ENCODE measurements at regions not wholly inside any gene's neighbourhood (a gene's known extent, or its start where the extent isn't known, plus 50 kb on each side); places are given as distances from the start of the nearest gene placed in this dataset.
"Not testable (repeated sequence)": the region's sequence is repeated elsewhere in the genome, so short reads cannot be mapped to it uniquely, and the experiment has no call there.

DNA sequence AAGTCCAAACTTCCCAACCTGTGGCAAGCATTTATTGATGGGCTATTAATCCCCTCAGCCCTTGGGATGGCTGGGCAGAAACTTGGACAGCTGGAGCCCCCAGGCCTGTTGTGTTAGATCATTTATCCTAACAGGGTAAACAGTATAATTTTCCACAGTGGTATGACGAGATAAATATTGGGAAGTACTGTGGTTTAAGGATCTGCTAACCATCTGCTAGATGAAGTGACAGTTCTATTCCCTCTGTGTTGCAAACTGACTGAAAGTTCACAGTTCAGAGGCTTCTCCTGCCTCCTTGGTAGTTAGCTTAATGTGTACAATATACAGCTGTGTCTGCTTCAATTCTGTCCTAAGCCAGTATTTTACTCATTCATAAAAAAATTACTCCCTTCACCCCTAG, 127.5 kb upstream of the CHODL start:
- in situ Hi-C loops (cut with MboI; ENCODE audit: low sequenced_read_pairs): no loop called here

DNA sequence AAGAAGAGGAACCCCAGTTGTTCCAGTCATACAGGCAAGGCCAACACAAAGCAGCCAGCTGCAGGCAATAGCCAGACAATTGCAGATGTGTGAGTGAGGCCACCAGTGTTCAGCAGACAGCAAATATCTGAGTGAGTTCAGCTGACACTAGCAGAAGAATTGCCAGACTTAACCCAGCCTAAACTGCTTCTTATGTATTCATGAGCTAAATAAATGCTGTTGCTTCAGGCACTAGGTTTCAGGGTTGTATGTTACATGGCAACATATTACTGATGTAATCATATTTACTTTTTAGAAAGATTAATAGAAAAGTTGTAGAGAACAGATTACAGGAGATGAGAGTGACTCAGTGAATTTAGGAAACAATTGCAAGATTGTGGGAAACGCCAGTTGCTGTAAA, 129.8 kb upstream of the CHODL start:
- in situ Hi-C loops (cut with MboI; ENCODE audit: low sequenced_read_pairs): no loop called here

DNA sequence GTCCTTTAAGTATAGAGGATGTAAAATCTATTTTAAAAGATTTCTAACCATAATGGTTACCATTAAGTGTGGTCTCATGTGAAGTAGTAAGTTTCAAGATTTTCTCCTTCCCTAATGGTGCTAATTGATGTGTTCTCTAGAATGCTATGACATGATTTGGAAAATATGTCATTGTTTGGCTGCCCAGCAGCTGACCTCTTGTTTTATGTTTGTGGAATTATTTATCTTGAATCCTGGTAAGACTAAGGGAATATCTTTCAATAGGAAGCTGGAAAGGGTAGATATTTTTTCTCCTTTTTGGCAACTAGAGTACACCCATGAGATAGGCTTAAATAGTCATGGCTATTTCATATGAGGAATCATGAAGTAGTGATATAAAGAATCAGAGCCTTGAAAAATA, 139.8 kb upstream of the CHODL start:
- in situ Hi-C loops (cut with MboI; ENCODE audit: low sequenced_read_pairs): no loop called here

DNA sequence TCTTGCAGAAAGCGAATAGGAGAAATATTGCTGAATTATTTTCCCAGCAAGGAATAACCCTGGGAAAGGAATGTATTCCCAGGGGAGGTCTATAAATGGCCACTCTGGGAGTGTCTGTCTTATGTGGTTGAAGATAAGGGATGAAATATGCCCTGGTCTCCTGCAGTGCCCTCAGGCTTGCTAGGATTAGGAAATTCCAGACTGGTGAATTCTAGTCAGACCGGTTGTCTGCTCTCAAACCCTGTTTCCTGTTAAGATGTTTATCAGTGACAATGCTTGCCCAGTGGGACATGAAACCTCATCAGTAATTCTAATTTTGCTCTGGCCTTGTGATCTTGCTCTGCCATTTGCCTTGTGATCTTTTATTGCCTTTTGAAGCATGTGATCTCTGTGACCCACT, 148.2 kb upstream of the CHODL start:
- in situ Hi-C loops (cut with MboI; ENCODE audit: low sequenced_read_pairs): not testable (repeated sequence)

DNA sequence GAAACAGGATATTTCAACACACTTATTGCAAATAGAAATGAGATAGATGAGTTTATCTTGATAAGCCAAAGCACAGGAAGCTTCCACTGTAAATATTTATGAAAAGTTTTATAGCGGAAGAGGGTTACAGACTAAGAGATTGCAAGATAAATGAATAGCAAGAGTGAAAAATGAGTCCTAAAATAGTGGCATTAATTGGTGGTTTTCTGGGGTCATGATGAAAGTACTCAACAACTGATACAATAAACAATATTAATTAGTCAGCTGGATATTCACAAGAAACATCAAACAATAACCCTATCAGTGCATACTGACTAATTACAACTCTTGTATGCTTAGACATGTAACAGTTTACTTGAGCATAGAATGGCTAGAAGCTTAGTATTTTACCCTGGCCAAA, 154.8 kb upstream of the CHODL start:
- in situ Hi-C loops (cut with MboI; ENCODE audit: low sequenced_read_pairs): no loop called here

DNA sequence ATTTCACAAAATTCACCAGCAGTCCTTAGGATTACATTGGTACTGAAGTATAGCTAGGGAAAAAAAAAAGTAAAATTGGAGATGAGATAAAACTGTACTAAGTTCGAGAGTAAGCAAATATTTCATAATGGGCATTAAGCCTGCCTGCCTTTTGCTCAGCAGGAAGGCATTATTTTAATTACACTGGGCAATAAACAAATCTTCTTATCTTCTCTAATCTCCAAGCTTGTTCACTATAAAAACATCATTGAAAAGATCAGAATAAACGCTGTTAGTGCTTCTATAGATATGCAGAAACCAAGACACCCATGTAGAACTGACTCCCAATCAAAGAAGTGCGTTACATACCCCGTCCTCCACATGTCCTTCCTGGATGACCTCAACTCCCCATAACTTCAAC, 174.2 kb upstream of the CHODL start:
- in situ Hi-C loops (cut with MboI; ENCODE audit: low sequenced_read_pairs): no loop called here

DNA sequence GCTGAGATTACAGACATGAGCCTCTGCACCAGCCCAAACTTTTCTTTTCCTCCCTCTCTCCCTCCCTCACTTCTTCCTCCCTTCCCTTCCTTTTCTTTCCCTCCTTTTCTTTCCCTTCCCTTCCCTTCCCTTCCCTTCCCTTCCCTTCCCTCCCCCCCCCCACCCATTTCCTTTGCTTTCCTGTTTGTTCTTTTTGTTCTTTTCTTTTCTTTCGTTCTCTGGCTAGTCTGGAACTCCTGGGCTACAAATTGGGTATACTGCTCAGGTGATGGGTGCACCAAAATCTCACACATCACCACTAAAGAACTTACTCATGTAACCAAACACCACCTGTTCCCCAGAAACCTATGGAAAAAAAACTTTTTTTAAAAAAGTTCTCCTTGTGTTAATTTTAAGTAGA, 174.8 kb upstream of the CHODL start:
- in situ Hi-C loops (cut with MboI; ENCODE audit: low sequenced_read_pairs): no loop called here

DNA sequence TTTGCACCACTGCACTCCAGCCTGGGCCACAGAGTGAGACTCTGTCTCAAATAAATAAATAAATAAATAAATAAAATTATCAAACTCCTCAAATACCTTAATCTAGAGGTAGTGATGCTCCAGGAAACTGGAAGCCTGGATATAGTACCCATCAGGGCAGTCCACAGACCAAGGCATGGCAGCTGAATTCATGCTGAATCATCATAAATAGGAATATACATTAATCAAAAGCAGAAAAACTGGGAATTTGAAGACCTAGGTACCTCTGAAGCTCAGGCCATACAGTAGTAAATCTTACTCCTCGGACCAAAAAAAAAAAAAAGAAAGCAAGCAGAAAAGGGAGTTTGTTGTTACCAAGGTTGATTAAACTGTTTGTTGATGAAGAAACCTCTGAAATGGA, 184.2 kb upstream of the CHODL start:
- in situ Hi-C loops (cut with MboI; ENCODE audit: low sequenced_read_pairs): no loop called here

DNA sequence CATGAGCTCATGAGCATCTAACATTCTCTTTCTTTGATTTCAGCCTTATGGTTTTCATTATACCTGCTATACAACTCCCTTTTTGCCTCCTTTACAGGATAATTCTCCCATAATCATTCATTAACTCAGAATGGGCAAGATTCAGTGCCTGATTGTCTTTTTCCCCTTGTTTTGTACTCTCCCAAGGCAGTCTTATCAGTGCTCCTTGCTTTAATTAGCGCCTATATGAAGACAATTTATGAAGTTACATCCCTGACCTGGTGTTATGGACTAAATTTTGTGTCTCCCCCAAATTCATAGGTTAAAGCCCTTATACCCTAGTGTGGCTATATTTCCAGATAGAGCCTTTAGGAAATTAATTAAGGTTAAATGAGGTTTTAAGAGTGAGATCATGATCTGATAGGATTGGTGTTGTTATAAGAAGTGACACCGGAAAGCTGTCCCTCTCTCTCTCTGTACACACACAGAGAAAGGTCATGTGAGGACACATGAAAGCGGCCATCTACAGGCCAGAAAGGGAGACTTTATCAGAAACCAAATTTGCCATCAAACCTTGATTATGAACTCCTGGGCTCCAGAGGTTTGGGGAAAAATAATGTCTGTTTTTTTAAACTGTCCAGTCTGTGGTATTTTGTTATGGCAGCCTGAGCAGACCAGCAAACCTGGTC, 185.8 kb upstream of the CHODL start:
- in situ Hi-C loops (cut with MboI; ENCODE audit: low sequenced_read_pairs): no loop called here

DNA sequence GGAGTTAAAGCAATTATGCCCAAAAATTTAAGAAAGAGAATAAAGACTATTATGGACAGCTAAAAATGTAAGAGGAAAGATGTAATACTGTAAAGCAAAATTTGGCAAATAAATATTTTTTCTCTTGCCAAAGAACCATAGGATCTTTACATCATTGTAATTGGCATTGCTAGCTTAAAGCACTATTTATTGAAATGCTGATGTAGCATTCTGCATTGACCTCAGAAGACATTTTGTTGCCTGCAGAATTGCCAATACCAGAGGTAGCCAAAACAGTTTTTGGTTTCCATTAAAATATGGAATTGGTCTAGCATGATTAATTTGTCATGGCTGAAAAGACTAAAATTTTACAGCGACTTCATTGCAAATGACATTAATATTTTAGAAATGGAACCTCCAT, 191.5 kb upstream of the CHODL start:
- in situ Hi-C loops (cut with MboI; ENCODE audit: low sequenced_read_pairs): no loop called here

DNA sequence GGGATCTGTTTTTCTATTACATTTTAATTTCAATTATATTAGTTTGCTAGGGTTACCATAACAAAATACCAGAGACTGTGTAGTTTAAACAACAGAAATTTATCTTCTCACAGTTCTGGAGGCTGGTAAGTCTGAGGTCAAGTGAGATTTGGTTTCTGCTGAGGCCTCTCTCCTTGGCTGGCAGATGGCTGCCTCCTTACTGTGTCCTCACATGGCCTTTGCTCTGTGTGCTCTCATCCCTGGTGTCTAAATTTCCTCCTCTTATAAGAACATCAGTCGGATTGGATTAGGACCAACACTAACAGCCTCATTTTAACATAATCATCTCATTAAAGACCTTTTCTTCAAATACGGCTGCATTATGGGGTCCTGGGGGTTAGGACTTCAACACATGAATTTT, 195.2 kb upstream of the CHODL start:
- in situ Hi-C loops (cut with MboI; ENCODE audit: low sequenced_read_pairs): no loop called here

DNA sequence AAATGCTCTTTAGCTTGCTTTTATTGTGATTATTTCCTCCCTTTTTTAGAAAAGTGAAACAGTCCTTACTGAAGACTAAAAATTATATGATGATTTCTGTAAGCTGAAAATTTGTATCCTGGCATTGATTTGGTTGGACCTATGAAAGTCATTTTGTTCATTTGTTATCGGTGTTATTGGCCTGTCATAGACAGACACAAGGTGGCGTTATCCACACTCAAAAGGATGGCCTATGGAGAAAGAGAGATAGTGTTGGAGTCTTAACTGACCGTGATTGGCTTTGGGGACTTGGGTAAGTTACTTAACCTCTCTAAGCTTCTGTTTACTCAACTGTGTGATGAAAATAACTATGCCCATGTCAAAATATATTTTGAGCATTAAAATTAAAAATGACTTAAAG, 203.6 kb upstream of the CHODL start:
- in situ Hi-C loops (cut with MboI; ENCODE audit: low sequenced_read_pairs): no loop called here

DNA sequence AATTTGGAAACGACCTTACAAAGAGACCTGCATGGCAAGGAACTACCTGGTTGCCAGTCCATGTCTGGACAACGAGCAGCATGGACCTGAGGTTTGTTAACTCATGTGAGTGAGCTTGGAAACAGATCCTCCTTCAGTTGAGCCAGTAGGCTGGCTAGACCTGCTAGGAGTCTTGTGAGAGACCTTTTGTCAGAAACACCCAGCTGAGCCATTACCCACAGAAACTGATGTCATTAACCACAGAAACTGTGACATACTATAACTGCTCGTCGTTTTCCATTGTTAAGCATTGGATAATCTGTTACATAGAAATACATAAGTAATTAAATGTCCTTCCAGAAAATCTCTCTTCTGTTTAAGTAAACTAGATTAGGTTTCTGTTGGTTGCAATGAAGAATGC, 211.1 kb upstream of the C21orf91 start:
- in situ Hi-C loops (cut with MboI; ENCODE audit: low sequenced_read_pairs): no loop called here

DNA sequence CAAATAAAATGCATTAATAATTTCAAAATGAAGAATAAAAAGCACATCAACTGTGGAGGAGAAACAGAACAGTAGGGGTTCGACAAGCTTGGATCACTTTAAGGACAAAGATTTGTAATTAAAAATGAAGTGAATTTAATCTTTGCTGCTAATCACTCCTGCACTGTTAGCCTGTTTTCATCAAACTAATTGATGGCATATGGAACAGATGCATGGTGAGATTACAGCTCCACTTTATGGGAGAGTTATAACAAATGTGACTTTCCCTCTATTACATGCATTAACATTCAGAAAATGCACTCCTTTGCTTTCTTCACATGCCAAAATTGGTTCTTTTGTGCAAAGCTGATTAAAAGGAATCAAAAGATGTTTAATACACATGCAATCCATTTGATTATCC, 207.2 kb upstream of the C21orf91 start:
- in situ Hi-C loops (cut with MboI; ENCODE audit: low sequenced_read_pairs): no loop called here

DNA sequence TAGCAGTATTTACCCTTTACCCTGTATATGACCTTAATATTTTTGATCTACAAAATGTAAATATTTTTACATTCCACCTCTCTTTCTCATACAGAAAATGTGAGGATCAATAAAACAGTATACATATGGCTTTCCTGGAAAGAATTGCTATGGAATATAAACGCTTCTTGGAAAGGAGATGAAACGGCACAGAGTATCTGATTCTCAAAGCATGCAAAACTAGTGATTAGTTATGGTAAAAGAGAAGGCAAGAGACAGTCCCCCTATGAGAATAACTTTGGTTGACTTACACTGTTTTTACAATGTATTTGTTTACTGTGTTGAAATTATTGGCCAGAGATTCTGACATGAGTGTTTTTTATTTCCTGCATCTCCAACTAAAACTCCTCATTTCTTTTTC, 204.6 kb upstream of the C21orf91 start:
- in situ Hi-C loops (cut with MboI; ENCODE audit: low sequenced_read_pairs): no loop called here

DNA sequence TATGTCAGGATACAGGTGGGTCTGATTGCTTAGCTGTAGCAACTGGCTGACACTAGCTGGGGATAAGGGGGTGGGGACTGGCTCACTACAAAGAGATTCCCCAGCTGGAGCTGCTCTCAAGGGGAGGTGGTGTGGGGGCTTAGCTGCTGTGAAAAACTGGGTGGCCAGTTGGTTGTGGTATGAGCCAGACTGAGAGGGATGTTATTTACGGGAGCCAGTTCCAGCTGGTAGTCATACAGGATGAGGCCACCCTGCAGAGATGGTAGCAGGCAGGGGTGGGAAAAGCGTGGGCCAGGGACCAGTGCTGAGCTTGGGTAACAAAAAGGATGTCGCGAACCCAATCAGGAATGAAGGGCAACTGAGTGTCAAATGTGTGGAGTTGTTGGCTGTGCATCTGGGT, 204.0 kb upstream of the C21orf91 start:
- in situ Hi-C loops (cut with MboI; ENCODE audit: low sequenced_read_pairs): no loop called here

DNA sequence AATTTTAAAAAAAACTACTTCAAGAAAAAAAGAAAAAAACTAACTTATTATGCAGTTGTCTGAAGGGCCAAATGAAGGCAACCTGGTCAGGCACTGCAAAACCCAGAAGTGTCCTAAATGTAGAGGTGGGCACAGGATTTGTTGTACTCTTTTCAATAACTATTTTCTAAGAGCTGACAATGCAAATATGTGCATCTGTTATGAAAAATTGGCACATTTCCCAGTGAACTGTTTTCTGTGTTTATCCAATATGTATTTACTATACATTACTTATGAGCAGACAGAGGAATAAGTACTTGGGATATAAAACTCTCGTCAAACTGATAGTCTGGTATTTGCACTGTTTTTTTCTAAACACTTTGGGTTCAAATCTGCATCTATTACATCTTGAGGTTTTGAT, 188.0 kb upstream of the C21orf91 start:
- in situ Hi-C loops (cut with MboI; ENCODE audit: low sequenced_read_pairs): no loop called here

DNA sequence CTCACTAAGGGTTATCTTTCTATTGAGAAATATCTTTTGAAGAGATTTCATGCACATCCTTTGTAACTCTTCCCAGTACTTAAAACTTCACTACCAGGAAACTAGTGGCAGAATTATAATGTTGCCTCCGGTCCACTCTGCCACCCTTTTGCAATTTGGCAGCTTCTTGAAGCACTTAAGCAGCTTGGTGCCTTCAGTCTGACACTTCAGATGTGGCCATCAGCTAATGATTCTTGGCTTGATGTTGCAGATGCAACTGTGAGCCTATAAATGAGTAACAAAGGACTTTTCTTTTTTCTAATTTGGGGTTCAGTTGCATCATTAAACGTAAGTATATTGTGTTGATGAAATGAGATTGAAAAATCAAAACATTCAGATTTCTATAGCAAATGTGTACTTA, 187.5 kb upstream of the C21orf91 start:
- in situ Hi-C loops (cut with MboI; ENCODE audit: low sequenced_read_pairs): no loop called here

DNA sequence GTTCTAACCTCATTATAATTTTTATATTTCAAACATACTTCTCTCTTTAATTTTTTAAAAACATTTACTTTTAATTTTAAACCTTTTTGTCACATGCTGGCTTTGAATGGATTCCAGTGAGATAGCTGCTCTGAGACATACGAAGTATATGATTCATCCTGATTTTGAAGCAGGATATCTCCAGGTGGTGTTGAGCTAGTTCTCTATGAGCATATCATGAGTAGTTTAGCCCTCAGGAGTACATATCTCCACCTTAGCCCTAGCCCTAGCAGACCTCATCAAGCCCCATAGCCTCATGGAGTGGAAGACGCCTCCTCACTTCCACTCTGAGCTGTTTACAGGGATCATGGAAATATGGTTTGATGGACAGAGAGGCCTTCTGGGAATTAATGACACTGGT, 183.2 kb upstream of the C21orf91 start:
- in situ Hi-C loops (cut with MboI; ENCODE audit: low sequenced_read_pairs): no loop called here

DNA sequence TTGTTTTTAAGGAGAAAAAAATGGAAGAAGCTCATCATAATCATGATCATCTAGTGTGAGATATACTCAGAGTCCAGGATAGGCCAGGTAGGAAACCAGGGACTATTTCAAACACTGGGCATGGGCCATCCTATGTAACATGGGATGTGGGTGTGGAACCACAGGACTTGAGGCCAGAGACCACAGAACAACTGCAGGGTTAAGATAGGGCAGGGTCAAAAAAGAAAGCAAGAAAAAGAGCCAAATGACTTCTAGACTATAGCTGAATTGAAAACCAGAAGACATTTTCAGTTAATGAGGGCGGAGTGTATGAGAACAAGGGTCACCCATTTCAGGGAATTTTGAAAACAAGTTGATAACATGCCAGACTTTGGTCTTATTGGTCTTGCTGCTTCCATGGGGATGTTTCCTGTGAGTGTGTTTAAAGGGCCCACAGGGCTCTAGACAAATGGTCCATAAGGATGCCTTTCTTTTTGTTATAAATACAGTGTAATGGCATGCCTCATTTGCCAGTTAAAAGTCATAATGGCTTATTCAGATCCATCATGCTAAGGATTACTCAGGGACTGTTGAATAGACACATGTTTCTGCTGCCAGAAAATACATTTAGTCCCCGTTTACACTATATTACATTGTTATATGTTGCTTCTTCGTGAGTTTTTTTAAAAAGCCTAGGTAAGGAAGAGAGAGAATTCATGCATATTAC, 182.0 kb upstream of the C21orf91 start:
- in situ Hi-C loops (cut with MboI; ENCODE audit: low sequenced_read_pairs): no loop called here

DNA sequence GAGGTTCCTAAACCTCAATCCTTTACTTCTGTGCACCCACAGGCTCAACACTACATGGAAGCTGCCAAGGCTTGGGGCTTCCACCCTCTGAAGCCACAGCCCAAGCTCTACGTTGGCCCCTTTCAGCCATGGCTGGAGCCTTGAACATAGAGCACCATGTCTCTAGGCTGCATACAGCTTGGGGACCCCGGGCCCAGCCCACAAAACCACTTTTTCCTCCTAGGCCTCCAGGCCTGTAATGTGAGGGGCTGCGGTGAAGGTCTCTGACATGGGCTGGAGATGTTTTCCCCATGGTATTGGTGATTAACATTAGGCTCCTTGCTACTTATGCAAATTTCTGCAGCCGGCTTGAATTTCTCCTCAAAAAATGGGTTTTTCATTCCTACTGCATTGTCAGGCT, 179.4 kb upstream of the C21orf91 start:
- in situ Hi-C loops (cut with MboI; ENCODE audit: low sequenced_read_pairs): not testable (repeated sequence)

DNA sequence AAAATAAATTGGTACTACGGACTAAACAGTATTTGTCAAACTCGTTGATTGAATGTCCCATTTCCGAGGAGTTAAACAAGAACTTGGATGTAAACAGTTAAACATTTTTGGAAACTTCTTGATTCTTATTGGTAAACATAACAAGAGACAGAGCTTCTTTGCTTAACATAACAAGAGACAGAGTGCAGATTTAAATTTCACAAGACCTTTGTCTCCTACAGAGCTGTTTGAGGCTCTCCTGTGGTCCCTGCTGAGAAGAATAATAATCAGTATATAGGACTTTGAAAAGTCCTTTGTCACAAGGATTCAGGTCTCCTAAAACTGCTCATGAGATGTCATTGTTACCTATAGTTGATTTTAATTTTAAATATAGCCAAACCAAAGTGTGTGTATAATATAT, 170.6 kb upstream of the C21orf91 start:
- in situ Hi-C loops (cut with MboI; ENCODE audit: low sequenced_read_pairs): no loop called here

DNA sequence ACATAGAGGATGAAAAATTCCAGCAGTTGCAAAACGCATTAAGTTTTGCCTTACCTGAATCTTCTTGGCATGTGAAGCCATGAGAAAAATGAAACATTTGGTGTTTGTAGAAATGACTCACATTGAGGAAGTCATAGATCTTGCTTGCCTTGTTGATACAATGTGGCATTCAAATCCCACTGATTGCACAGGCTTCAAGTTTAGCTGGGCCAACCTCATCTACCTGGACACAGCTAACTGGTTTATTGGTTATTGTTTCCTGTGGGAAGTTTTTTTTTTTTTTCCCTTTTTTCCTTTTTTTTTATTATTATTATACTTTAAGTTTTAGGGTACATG, 168.9 kb upstream of the C21orf91 start:
- in situ Hi-C loops (cut with MboI; ENCODE audit: low sequenced_read_pairs): no loop called here
